ENCODE measurements at regions not wholly inside any gene's neighbourhood (a gene's known extent, or its start where the extent isn't known, plus 50 kb on each side); places are given as distances from the start of the nearest gene placed in this dataset.
"Not testable (repeated sequence)": the region's sequence is repeated elsewhere in the genome, so short reads cannot be mapped to it uniquely, and the experiment has no call there.

DNA sequence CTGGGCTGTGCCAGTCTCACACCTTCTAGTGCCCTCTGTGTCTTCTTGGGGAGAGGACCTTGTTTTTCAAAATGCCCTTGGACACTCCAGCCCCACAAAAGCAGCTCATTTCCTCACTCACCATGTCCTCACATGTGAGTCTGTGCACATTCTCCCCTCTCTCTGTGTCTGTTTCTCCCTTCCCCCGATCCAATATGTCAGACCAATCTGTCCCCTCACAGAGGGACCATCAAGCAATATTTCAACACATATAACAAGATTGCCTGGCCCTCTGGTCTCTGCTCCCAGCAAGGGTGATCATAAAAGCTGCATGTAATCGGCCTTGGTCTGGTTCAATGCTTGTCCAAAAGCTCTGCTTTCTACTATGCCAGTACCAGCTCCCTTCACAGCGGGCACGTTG lies 261.2 kb downstream of the MATN1 start:
- Mint-ChIP-seq H3K4me1 (ENCODE audit: unreplicated experiment) (no peaks in the 10 kb centered on the region), H3K4me3 (ENCODE audit: unreplicated experiment) (no peak overlapping the region), H3K27ac (ENCODE audit: unreplicated experiment) (no peak overlapping the region), H3K36me3 (ENCODE audit: low read depth, unreplicated experiment) (no peaks in the 10 kb centered on the region), H3K27me3 (ENCODE audit: unreplicated experiment) (no peaks in the 10 kb centered on the region), H3K9me3 (ENCODE audit: unreplicated experiment) (no peaks in the 10 kb centered on the region)
- no peak for DNase-seq (ENCODE audit: low spot score)
- TF ChIP-seq, protein P1, sequence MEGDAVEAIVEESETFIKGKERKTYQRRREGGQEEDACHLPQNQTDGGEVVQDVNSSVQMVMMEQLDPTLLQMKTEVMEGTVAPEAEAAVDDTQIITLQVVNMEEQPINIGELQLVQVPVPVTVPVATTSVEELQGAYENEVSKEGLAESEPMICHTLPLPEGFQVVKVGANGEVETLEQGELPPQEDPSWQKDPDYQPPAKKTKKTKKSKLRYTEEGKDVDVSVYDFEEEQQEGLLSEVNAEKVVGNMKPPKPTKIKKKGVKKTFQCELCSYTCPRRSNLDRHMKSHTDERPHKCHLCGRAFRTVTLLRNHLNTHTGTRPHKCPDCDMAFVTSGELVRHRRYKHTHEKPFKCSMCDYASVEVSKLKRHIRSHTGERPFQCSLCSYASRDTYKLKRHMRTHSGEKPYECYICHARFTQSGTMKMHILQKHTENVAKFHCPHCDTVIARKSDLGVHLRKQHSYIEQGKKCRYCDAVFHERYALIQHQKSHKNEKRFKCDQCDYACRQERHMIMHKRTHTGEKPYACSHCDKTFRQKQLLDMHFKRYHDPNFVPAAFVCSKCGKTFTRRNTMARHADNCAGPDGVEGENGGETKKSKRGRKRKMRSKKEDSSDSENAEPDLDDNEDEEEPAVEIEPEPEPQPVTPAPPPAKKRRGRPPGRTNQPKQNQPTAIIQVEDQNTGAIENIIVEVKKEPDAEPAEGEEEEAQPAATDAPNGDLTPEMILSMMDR (IDR thresholded peaks at IDR 0.05; ENCODE audit: unreplicated experiment): no peak

DNA sequence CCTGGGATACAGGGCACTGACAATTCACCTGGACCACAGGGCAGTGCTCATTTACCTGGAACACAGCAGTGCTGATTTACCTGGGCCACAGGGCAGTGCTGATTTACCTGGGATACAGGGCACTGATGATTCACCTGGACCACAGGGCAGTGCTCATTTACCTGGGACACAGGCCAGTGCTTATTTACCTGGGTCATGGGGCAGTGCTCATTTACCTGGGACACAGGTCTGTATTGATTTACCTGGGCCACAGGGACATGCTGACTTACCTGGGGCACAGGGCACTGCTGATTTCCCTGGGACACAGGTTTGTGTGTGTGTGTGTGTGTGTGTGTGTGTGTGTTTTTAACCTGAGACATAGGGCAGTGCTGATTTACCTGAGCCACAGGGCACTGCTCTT lies 261.7 kb downstream of the MATN1 start:
- TF ChIP-seq, protein P1 (IDR thresholded peaks at IDR 0.05; ENCODE audit: unreplicated experiment): no peak
- no peaks in the 10 kb centered on the region for H3K4me1 Mint-ChIP-seq (ENCODE audit: unreplicated experiment)
- no peak overlapping the region for H3K4me3 Mint-ChIP-seq (ENCODE audit: unreplicated experiment)
- no peak overlapping the region for H3K27ac Mint-ChIP-seq (ENCODE audit: unreplicated experiment)
- H3K27me3 Mint-ChIP-seq (ENCODE audit: unreplicated experiment): no peaks in the 10 kb centered on the region
- no peak for DNase-seq (ENCODE audit: low spot score)
- no peaks in the 10 kb centered on the region for H3K36me3 Mint-ChIP-seq (ENCODE audit: low read depth, unreplicated experiment)
- no peaks in the 10 kb centered on the region for H3K9me3 Mint-ChIP-seq (ENCODE audit: unreplicated experiment)

DNA sequence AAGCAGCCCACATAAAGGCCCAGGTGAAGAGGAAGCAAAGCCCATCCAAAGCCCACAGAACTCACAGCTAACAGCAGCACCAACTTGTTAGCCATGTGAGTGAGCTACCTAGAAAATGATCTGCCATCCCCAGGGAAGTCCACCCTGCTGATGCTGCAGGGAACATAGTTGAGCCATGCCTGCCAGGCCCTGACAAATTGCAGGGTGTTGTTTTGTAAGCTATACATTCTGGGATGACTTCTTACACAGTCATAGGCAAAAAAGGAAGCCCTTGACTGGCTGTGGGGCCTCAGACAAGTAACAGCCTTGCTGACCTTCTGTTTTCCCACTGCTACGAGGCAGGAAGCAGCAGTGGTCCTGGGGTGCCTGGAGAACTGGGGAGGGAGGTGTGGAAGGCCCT lies 262.7 kb downstream of the MATN1 start:
- TF ChIP-seq, protein P1 (IDR thresholded peaks at IDR 0.05; ENCODE audit: unreplicated experiment): no peak
- Mint-ChIP-seq H3K27ac (ENCODE audit: unreplicated experiment) (no peak overlapping the region), H3K27me3 (ENCODE audit: unreplicated experiment) (no peaks in the 10 kb centered on the region), H3K36me3 (ENCODE audit: low read depth, unreplicated experiment) (no peaks in the 10 kb centered on the region), H3K4me3 (ENCODE audit: unreplicated experiment) (no peak overlapping the region), H3K4me1 (ENCODE audit: unreplicated experiment) (no peaks in the 10 kb centered on the region), H3K9me3 (ENCODE audit: unreplicated experiment) (no peaks in the 10 kb centered on the region)
- DNase-seq (ENCODE audit: low spot score): no peak

DNA sequence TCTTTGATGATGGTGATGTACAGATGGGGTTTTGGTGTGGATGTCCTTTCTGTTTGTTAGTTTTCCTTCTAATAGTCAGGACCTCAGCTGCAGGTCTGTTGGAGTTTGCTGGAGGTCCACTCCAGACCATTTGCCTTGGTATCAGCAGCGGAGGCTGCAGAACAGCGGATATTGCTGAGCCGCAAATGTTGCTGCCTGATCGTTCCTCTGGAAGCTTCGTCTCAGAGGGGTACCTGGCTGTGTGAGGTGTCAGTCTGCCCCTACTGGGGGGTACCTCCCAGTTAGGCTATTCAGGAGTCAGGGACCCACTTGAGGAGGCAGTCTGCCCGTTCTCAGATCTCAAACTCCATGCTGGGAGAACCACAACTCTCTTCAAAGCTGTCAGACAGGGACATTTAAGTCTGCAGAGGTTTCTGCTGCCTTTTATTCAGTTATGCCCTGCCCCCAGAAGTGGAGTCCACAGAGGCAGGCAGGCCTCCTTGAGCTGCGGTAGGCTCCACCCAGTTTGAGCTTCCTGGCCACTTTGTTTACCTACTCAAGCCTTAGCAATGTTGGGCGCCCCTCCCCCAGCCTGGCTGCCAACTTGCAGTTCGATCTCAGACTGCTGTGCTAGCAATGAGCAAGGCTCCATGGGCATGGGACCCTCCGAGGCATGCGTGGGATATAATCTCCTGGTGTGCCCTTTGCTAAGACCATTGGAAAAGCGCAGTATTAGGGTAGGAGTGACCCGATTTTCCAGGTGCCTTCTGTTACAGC lies 264.5 kb downstream of the MATN1 start:
- not testable (repeated sequence) for H3K36me3 Mint-ChIP-seq (ENCODE audit: low read depth, unreplicated experiment); H3K27ac Mint-ChIP-seq (ENCODE audit: unreplicated experiment); DNase-seq (ENCODE audit: low spot score); H3K9me3 Mint-ChIP-seq (ENCODE audit: unreplicated experiment); H3K4me1 Mint-ChIP-seq (ENCODE audit: unreplicated experiment); H3K27me3 Mint-ChIP-seq (ENCODE audit: unreplicated experiment); H3K4me3 Mint-ChIP-seq (ENCODE audit: unreplicated experiment)

DNA sequence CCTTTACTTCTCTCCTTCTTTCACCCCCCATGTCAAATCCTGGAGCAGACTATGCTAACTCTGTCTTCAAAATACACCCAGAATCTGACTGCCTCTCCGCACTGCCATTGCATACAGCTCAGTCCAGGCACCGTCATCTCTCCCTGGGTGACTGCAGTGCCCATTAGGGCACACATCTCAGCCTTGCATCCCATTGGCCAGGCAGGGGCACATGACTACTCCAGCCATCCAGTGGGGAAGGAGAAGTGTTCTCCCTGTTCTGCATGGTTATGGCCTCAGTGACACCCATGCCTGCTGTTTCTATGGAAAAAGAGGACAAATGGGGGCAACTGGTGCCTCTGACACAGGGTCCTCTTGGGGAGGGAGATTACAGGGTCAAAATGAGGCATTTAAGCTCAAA lies 270.5 kb downstream of the MATN1 start:
- peaks cover 10% of the 10 kb centered on the region for H3K36me3 Mint-ChIP-seq (ENCODE audit: low read depth, unreplicated experiment)
- no peaks in the 10 kb centered on the region for H3K4me1 Mint-ChIP-seq (ENCODE audit: unreplicated experiment)
- no peak for DNase-seq (ENCODE audit: low spot score)
- peaks cover 4% of the 10 kb centered on the region for H3K9me3 Mint-ChIP-seq (ENCODE audit: unreplicated experiment)
- TF ChIP-seq, protein P1 (IDR thresholded peaks at IDR 0.05; ENCODE audit: unreplicated experiment): no peak
- no peak overlapping the region for H3K4me3 Mint-ChIP-seq (ENCODE audit: unreplicated experiment)
- peaks cover 5% of the 10 kb centered on the region for H3K27me3 Mint-ChIP-seq (ENCODE audit: unreplicated experiment)
- H3K27ac Mint-ChIP-seq (ENCODE audit: unreplicated experiment): no peak overlapping the region

Data from endothelial cell (in vitro differentiated cells).